SU-DHL-6 (cell line): ENCODE measurements at regions not wholly inside any gene's neighbourhood (a gene's known extent, or its start where the extent isn't known, plus 50 kb on each side); places are given as distances from the start of the nearest gene placed in this dataset.

Experiments used
- H2AFZ ChIP-seq: fragments of 200-600 bp; sonication (generic); 2 replicates; pipeline ENCODE4 v1.6.1; 2014; ENCODE audit warnings: low read depth, mild to moderate bottlenecking, moderate library complexity, mixed read lengths, antibody characterized with exemption, low read length; ENCODE audit not compliant: severe bottlenecking
- H3F3A ChIP-seq: fragments of 200-600 bp; shearing (Covaris generic); 2 replicates; pipeline ENCODE4 v1.6.0; 2016; ENCODE audit warnings: antibody characterized with exemption, mild to moderate bottlenecking; ENCODE audit not compliant: insufficient read depth
- H3K27ac ChIP-seq: fragments of 200-600 bp; sonication (generic); 2 replicates; pipeline ENCODE4 v1.5.1; 2016; ENCODE audit warnings: low read depth, mild to moderate bottlenecking, low read length, moderate library complexity, mixed read lengths
- H3K27me3 ChIP-seq: fragments of 200-600 bp; sonication (generic), shearing (Covaris generic); 2 replicates; pipeline ENCODE4 v1.6.0; 2014; ENCODE audit warnings: mild to moderate bottlenecking, low read length
- H3K36me3 ChIP-seq: fragments of 200-600 bp; sonication (generic); 2 replicates; pipeline ENCODE4 v1.6.1; 2014; ENCODE audit warnings: mild to moderate bottlenecking, low read length, mixed read lengths
- H3K4me2 ChIP-seq: fragments of 300-600, 200-600 bp; shearing (Covaris generic), sonication (generic); 2 replicates; pipeline ENCODE4 v1.6.0; 2014; ENCODE audit warnings: low read length, low read depth, mild to moderate bottlenecking; ENCODE audit not compliant: poor library complexity, severe bottlenecking
- H3K4me3 ChIP-seq: fragments of 200-600 bp; sonication (generic); 2 replicates; pipeline ENCODE4 v1.5.1; 2014; ENCODE audit warnings: antibody characterized with exemption, low read length, mild to moderate bottlenecking, mixed read lengths; ENCODE audit not compliant: insufficient read depth, poor library complexity, severe bottlenecking
- H3K79me2 ChIP-seq: fragments of 200-600 bp; sonication (generic); 2 replicates; pipeline ENCODE4 v1.6.1; 2014; ENCODE audit warnings: mild to moderate bottlenecking, low read length, moderate library complexity; ENCODE audit not compliant: insufficient read depth
- H3K9ac ChIP-seq: fragments of 200-600 bp; sonication (generic); 2 replicates; pipeline ENCODE4 v1.7.0; 2014; ENCODE audit warnings: mild to moderate bottlenecking, low read length
- H3K9me2 ChIP-seq: fragments of 200-600 bp; sonication (generic); replicated peaks from 2 replicates; pipeline ENCODE4 v1.6.1; 2014; ENCODE audit warnings: low read length; ENCODE audit not compliant: insufficient read depth
- H3K9me3 ChIP-seq: fragments of 200-600 bp; sonication (generic); 2 replicates; pipeline ENCODE4 v1.6.1; 2014; ENCODE audit warnings: low read length, mixed read lengths; ENCODE audit not compliant: insufficient read depth
- H4K20me1 ChIP-seq: fragments of 200-600 bp; sonication (generic); 2 replicates; pipeline ENCODE4 v1.6.1; 2014; ENCODE audit warnings: low read depth, mild to moderate bottlenecking, antibody characterized with exemption, low read length, moderate library complexity, mixed read lengths
- CTCF ChIP-seq: fragments of 200-600 bp; sonication (generic); IDR thresholded peaks from one replicate; pipeline ENCODE4 v1.5.1; 2017; ENCODE audit warnings: antibody characterized with exemption, mild to moderate bottlenecking, low read length, moderate library complexity; ENCODE audit not compliant: insufficient read depth, poor library complexity, severe bottlenecking
- EZH2phosphoT487 ChIP-seq: fragments of 200-600 bp; sonication (generic), shearing (Covaris generic); conservative IDR thresholded peaks from 2 replicates; pipeline ENCODE4 v1.6.1; 2018; ENCODE audit warnings: mild to moderate bottlenecking, antibody characterized with exemption, low read length, moderate library complexity, mixed read lengths

- Histone ChIP-seq H3K9me2 (no peaks in the 10 kb centered on the region), H3K36me3 (no peaks in the 10 kb centered on the region), H2AFZ (no peak overlapping the region), H3K79me2 (no peaks in the 10 kb centered on the region), H3F3A (no peaks in the 10 kb centered on the region), H3K27me3 (no peaks in the 10 kb centered on the region), H3K9ac (no peak overlapping the region), H3K9me3 (no peaks in the 10 kb centered on the region), H4K20me1 (no peaks in the 10 kb centered on the region), H3K4me2 (no peak overlapping the region), H3K4me3 (no peak overlapping the region), H3K27ac (no peak overlapping the region)
- no peak for TF ChIP-seq EZH2phosphoT487
- TF ChIP-seq CTCF = peak; percentile 30
Observed at GRCh38 chr7:46352004-46352954, 431.2 kb upstream of the IGFBP3 start.

- Histone ChIP-seq H3K4me3 (no peak overlapping the region), H3K4me2 (no peak overlapping the region), H3K9me2 (no peaks in the 10 kb centered on the region; the same call in 1 of the 2 replicates), H3K9me3 (no peaks in the 10 kb centered on the region), H2AFZ (no peak overlapping the region), H3K27ac (no peak overlapping the region), H3K79me2 (no peaks in the 10 kb centered on the region), H4K20me1 (no peaks in the 10 kb centered on the region), H3K27me3 (no peaks in the 10 kb centered on the region), H3K9ac (no peak overlapping the region), H3K36me3 (no peaks in the 10 kb centered on the region), H3F3A (no peaks in the 10 kb centered on the region)
- no peak for TF ChIP-seq CTCF
- no peak for TF ChIP-seq EZH2phosphoT487
Observed at GRCh38 chr7:46349490-46349889, 428.4 kb upstream of the IGFBP3 start.

GRCh38 chr7:46344533-46344932 is 423.5 kb upstream of the IGFBP3 start:
- no peaks in the 10 kb centered on the region for H3K9me3 ChIP-seq
- no peaks in the 10 kb centered on the region for H3K27me3 ChIP-seq
- H3K4me2 ChIP-seq = no peak overlapping the region
- no peaks in the 10 kb centered on the region for H4K20me1 ChIP-seq
- no peak overlapping the region for H3K4me3 ChIP-seq
- H3K79me2 ChIP-seq = no peaks in the 10 kb centered on the region
- H3K27ac ChIP-seq = no peak overlapping the region
- no peak overlapping the region for H3K9ac ChIP-seq
- H3K9me2 ChIP-seq = no peaks in the 10 kb centered on the region; the same call in 1 of the 2 replicates
- TF ChIP-seq CTCF (no peak), EZH2phosphoT487 (no peak)
- H2AFZ ChIP-seq = no peak overlapping the region
- no peaks in the 10 kb centered on the region for H3K36me3 ChIP-seq
- no peaks in the 10 kb centered on the region for H3F3A ChIP-seq
